ENCODE measurements at regions not wholly inside any gene's neighbourhood (a gene's known extent, or its start where the extent isn't known, plus 50 kb on each side); places are given as distances from the start of the nearest gene placed in this dataset.

- Mint-ChIP-seq H3K4me3 (peak overlapping the region; percentile 52), H3K36me3 (ENCODE audit: low read depth) (no peaks in the 10 kb centered on the region), H3K27me3 (ENCODE audit: low read depth) (peaks cover 24% of the 10 kb centered on the region)
Measured at GRCh38 chr5:88144219-88145001, 124.2 kb downstream of the TMEM161B start.

GRCh38 chr5:88143693-88144218 lies 124.9 kb downstream of the TMEM161B start:
- Mint-ChIP-seq H3K36me3 (ENCODE audit: low read depth) (no peaks in the 10 kb centered on the region), H3K27ac (no peak overlapping the region), H3K4me3 (peak overlapping the region; percentile 52), H3K4me1 (ENCODE audit: low read depth) (peaks cover 20% of the 10 kb centered on the region), H3K9me3 (no peaks in the 10 kb centered on the region), H3K27me3 (ENCODE audit: low read depth) (peaks cover 18% of the 10 kb centered on the region)

More at GRCh38 chr5:88144219-88145001, 124.2 kb downstream of the TMEM161B start:
- peaks cover 20% of the 10 kb centered on the region for H3K4me1 Mint-ChIP-seq (ENCODE audit: low read depth)
- H3K27ac Mint-ChIP-seq = no peak overlapping the region
- H3K9me3 Mint-ChIP-seq = no peaks in the 10 kb centered on the region

GRCh38 chr5:88142886-88143692 lies 125.6 kb downstream of the TMEM161B start:
- Mint-ChIP-seq H3K27me3 (ENCODE audit: low read depth) (peaks cover 19% of the 10 kb centered on the region), H3K4me3 (no peak overlapping the region), H3K9me3 (no peaks in the 10 kb centered on the region), H3K27ac (no peak overlapping the region), H3K4me1 (ENCODE audit: low read depth) (peaks cover 20% of the 10 kb centered on the region), H3K36me3 (ENCODE audit: low read depth) (no peaks in the 10 kb centered on the region)

- Mint-ChIP-seq H3K27ac (no peak overlapping the region), H3K9me3 (no peaks in the 10 kb centered on the region), H3K4me3 (no peak overlapping the region), H3K36me3 (ENCODE audit: low read depth) (no peaks in the 10 kb centered on the region), H3K4me1 (ENCODE audit: low read depth) (peaks cover 20% of the 10 kb centered on the region), H3K27me3 (ENCODE audit: low read depth) (peaks cover 19% of the 10 kb centered on the region)
Measured at GRCh38 chr5:88142636-88142885, 126.1 kb downstream of the TMEM161B start.

- peaks cover 20% of the 10 kb centered on the region for H3K4me1 Mint-ChIP-seq (ENCODE audit: low read depth)
- H3K36me3 Mint-ChIP-seq (ENCODE audit: low read depth) = no peaks in the 10 kb centered on the region
- H3K27me3 Mint-ChIP-seq (ENCODE audit: low read depth) = peaks cover 18% of the 10 kb centered on the region
- H3K27ac Mint-ChIP-seq = no peak overlapping the region
- no peaks in the 10 kb centered on the region for H3K9me3 Mint-ChIP-seq
- no peak overlapping the region for H3K4me3 Mint-ChIP-seq
Measured at GRCh38 chr5:88140856-88141752, 127.5 kb downstream of the TMEM161B start.

DNA sequence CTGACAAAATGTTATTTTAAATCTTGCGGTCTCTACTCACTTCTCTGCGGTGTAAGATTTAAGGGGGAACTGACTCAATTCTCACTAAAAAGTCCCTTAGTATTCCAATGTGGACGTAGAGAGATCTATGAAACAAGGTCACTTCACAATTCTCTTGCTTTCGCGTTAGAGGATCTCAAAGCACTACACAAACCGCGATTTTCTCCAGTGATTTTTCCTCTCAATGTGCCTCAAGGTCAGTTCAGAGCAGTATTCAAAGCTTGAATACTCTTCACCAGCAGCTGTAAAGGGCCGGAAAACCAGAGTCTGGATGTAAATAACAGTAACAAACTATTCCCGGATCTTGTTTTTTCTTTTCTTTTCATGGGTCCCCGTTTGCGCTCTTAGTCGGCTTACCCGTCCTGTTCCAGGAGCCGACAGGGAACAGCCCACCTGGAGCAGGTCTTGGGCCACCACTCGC lies 128.2 kb downstream of the TMEM161B start:
- Mint-ChIP-seq H3K27me3 (ENCODE audit: low read depth) (peaks cover 18% of the 10 kb centered on the region), H3K4me1 (ENCODE audit: low read depth) (peaks cover 13% of the 10 kb centered on the region), H3K9me3 (no peaks in the 10 kb centered on the region), H3K36me3 (ENCODE audit: low read depth) (no peaks in the 10 kb centered on the region), H3K4me3 (no peak overlapping the region), H3K27ac (no peak overlapping the region)

- Mint-ChIP-seq H3K4me1 (ENCODE audit: low read depth) (no peaks in the 10 kb centered on the region), H3K4me3 (no peak overlapping the region), H3K27me3 (ENCODE audit: low read depth) (no peaks in the 10 kb centered on the region), H3K27ac (no peak overlapping the region), H3K36me3 (ENCODE audit: low read depth) (no peaks in the 10 kb centered on the region), H3K9me3 (no peaks in the 10 kb centered on the region)
Measured at GRCh38 chr5:88130211-88130815, 138.3 kb downstream of the TMEM161B start.

GRCh38 chr5:88128813-88129212 lies 139.8 kb downstream of the TMEM161B start:
- Mint-ChIP-seq H3K27me3 (ENCODE audit: low read depth) (no peaks in the 10 kb centered on the region), H3K27ac (no peak overlapping the region), H3K4me1 (ENCODE audit: low read depth) (no peaks in the 10 kb centered on the region), H3K4me3 (no peak overlapping the region), H3K9me3 (no peaks in the 10 kb centered on the region), H3K36me3 (ENCODE audit: low read depth) (no peaks in the 10 kb centered on the region)

DNA sequence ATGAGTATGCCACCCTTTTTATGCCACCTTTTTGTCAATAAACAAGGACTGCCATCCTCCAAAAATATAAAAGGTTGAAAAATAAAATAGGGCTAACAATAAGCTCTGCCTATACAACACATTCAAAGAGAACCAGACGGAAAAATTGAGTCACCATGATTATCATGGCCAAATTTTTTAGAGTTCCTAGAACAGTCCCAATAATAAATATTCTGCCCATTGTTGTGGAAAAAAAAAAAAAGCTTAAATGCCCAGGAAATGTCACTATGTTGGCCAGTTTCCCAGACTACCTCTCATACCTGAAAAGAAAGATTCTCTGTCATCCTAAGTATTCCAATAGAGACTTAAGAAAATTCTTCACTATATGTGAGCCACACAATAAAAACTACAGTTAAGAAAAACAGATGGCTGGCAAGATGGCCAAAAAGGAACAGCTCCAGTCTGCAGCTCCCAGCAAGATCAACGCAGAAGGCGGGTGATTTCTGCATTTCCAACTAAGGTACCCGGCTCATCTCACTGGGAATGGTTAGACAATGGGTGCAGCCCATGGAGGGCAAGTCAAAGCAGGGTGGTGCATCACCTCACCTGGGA lies 149.0 kb downstream of the TMEM161B start:
- Mint-ChIP-seq H3K9me3 (no peaks in the 10 kb centered on the region), H3K27ac (no peak overlapping the region), H3K4me3 (no peak overlapping the region), H3K36me3 (ENCODE audit: low read depth) (no peaks in the 10 kb centered on the region), H3K27me3 (ENCODE audit: low read depth) (no peaks in the 10 kb centered on the region), H3K4me1 (ENCODE audit: low read depth) (no peaks in the 10 kb centered on the region)

DNA sequence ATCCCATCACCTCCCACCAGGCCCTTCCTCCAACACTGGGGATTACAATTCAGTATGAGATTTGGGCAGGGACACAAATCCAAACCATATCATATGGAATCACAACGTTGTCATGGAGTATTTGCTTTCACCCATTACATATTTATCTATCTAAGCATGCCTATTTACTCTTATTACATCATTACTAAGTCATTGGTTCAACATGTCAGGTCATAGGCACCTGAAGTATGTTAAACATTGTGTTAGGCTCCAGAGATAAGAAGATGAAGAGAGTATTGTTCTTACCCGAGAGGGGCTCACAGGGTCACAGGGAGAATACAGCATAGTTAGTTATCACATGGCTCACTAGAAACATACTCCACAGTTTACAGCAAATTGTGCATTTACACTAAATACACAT lies 150.5 kb downstream of the TMEM161B start:
- no peak overlapping the region for H3K27ac Mint-ChIP-seq
- H3K36me3 Mint-ChIP-seq (ENCODE audit: low read depth) = no peaks in the 10 kb centered on the region
- H3K9me3 Mint-ChIP-seq = no peaks in the 10 kb centered on the region
- no peaks in the 10 kb centered on the region for H3K27me3 Mint-ChIP-seq (ENCODE audit: low read depth)
- H3K4me3 Mint-ChIP-seq = no peak overlapping the region
- H3K4me1 Mint-ChIP-seq (ENCODE audit: low read depth) = no peaks in the 10 kb centered on the region

DNA sequence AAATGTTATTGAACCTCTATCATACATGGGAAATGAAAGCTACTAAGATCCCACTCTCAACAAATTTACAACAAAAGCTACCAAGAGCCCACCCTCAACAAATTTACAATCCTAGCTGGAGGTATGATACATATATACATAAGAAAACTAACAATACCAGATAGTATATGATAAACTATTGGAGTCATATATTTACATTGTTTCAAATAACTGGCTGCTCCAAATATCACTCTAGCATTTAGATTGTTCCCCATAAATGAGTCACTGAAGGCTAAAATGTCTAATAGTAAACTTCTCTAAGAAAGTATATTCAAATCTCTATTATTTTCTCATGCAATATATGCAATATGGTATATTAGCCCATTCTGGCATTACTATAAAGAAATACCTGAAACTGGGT lies 151.1 kb downstream of the TMEM161B start:
- Mint-ChIP-seq H3K36me3 (ENCODE audit: low read depth) (no peaks in the 10 kb centered on the region), H3K27me3 (ENCODE audit: low read depth) (no peaks in the 10 kb centered on the region)

DNA sequence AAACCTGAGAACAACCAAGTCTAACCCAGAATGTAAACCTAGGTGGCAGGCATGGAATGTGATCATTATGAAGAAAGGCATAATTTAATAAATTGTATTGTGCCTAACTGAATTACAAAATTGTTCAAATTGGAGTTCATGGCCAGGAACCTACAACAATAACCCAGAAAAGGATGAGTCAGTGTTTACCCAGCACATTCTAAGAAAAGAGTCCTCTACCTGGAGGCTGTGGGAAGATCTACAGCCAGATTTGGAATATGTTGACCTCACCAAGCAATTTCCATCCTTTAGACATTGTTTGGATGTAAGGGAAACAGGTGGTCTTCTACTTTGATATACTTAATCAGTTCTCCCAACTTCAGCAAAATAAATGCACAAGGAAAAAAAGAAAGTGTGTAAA lies 152.2 kb downstream of the TMEM161B start:
- Mint-ChIP-seq H3K27me3 (ENCODE audit: low read depth) (no peaks in the 10 kb centered on the region), H3K4me3 (no peak overlapping the region), H3K4me1 (ENCODE audit: low read depth) (no peaks in the 10 kb centered on the region), H3K9me3 (no peaks in the 10 kb centered on the region), H3K36me3 (ENCODE audit: low read depth) (no peaks in the 10 kb centered on the region), H3K27ac (no peak overlapping the region)

More for the DNA sequence above, 151.1 kb downstream of the TMEM161B start:
- H3K9me3 Mint-ChIP-seq = no peaks in the 10 kb centered on the region
- no peaks in the 10 kb centered on the region for H3K4me1 Mint-ChIP-seq (ENCODE audit: low read depth)
- H3K27ac Mint-ChIP-seq = no peak overlapping the region
- H3K4me3 Mint-ChIP-seq = no peak overlapping the region

GRCh38 chr5:88115211-88115610 lies 153.4 kb downstream of the TMEM161B start:
- no peak overlapping the region for H3K27ac Mint-ChIP-seq
- H3K27me3 Mint-ChIP-seq (ENCODE audit: low read depth) = no peaks in the 10 kb centered on the region
- H3K4me3 Mint-ChIP-seq = no peak overlapping the region
- H3K9me3 Mint-ChIP-seq = no peaks in the 10 kb centered on the region
- H3K36me3 Mint-ChIP-seq (ENCODE audit: low read depth) = no peaks in the 10 kb centered on the region
- H3K4me1 Mint-ChIP-seq (ENCODE audit: low read depth) = no peaks in the 10 kb centered on the region

GRCh38 chr5:88113429-88113828 lies 155.2 kb downstream of the TMEM161B start:
- Mint-ChIP-seq H3K4me1 (ENCODE audit: low read depth) (no peaks in the 10 kb centered on the region), H3K4me3 (no peak overlapping the region), H3K27me3 (ENCODE audit: low read depth) (no peaks in the 10 kb centered on the region), H3K27ac (no peak overlapping the region), H3K9me3 (no peaks in the 10 kb centered on the region), H3K36me3 (ENCODE audit: low read depth) (no peaks in the 10 kb centered on the region)
